CD8-positive, alpha-beta memory T cell (primary cell): ENCODE measurements at regions not wholly inside any gene's neighbourhood (a gene's known extent, or its start where the extent isn't known, plus 50 kb on each side); places are given as distances from the start of the nearest gene placed in this dataset.
"Not testable (repeated sequence)": the region's sequence is repeated elsewhere in the genome, so short reads cannot be mapped to it uniquely, and the experiment has no call there.

Source experiments
- CTCF ChIA-PET: fragments of 350-600 bp; sonication (Branson Sonifier 250); formaldehyde crosslinking; loops from one replicate; lab custom pipeline; 2021; ENCODE audit warnings: antibody characterized with exemption; lab: Charles Lee
- POLR2A ChIA-PET: fragments of 350-600 bp; sonication (Branson Sonifier 250); formaldehyde crosslinking; loops from one replicate; lab custom pipeline; 2021; ENCODE audit warnings: antibody characterized with exemption; lab: Charles Lee
- DNase-seq, 5 donors: peaks; one replicate each; pipeline versions ENCODE4 v3.0.0 to v3.0.0-alpha.2; 2020 to 2022; ENCODE audit warnings: mixed read lengths in 1 of 5
- H3K27ac ChIP-seq: one replicate; pipeline ENCODE4 v1.7.0; 2013; ENCODE audit warnings: low read depth, mild to moderate bottlenecking, low read length, moderate library complexity
- H3K27me3 ChIP-seq: 2 replicates; pipeline ENCODE4 v1.7.0; 2013; ENCODE audit warnings: low read length, mild to moderate bottlenecking; ENCODE audit not compliant: insufficient read depth, poor library complexity, severe bottlenecking
- H3K36me3 ChIP-seq: 2 replicates; pipeline ENCODE4 v1.7.0; 2013; ENCODE audit warnings: mild to moderate bottlenecking, low read length, moderate library complexity; ENCODE audit not compliant: insufficient read depth
- H3K4me1 ChIP-seq: 2 replicates; pipeline ENCODE4 v1.7.0; 2013; ENCODE audit warnings: mild to moderate bottlenecking, low read length, moderate library complexity; ENCODE audit not compliant: insufficient read depth
- H3K4me3 ChIP-seq: 2 replicates; pipeline ENCODE4 v1.7.0; 2013; ENCODE audit warnings: mild to moderate bottlenecking, low read length
- H3K9me3 ChIP-seq: 2 replicates; pipeline ENCODE4 v1.7.0; 2013; ENCODE audit warnings: mild to moderate bottlenecking, low read length
- H3K27ac Mint-ChIP-seq, 8 donors: one replicate each; pipeline ENCODE4 v1.8.0; 2020 to 2021; ENCODE audit warnings: mixed read lengths in 8 of 8, mild to moderate bottlenecking in 6 of 8, inconsistent platforms in 3 of 8, moderate library complexity in 3 of 8
- H3K27me3 Mint-ChIP-seq, 2 donors: one replicate each; pipeline ENCODE4 v1.8.0; 2020 to 2021; ENCODE audit warnings: mixed read lengths in 2 of 2, mild to moderate bottlenecking in 1 of 2, moderate library complexity in 1 of 2
- H3K36me3 Mint-ChIP-seq, 3 donors: one replicate each; pipeline ENCODE4 v1.8.0; 2020 to 2021; ENCODE audit warnings: mixed read lengths in 3 of 3, inconsistent platforms in 1 of 3, mild to moderate bottlenecking in 1 of 3
- H3K4me1 Mint-ChIP-seq, 3 donors: one replicate each; pipeline ENCODE4 v1.8.0; 2020 to 2021; ENCODE audit warnings: mixed read lengths in 3 of 3, inconsistent platforms in 1 of 3, mild to moderate bottlenecking in 1 of 3
- H3K4me3 Mint-ChIP-seq, 7 donors: one replicate each; pipeline ENCODE4 v1.8.0; 2020 to 2021; ENCODE audit warnings: mixed read lengths in 7 of 7, mild to moderate bottlenecking in 6 of 7, moderate library complexity in 4 of 7, inconsistent platforms in 2 of 7
- H3K9me3 Mint-ChIP-seq, 5 donors: one replicate each; pipeline ENCODE4 v1.8.0; 2020 to 2022; ENCODE audit warnings: mixed read lengths in 5 of 5, mild to moderate bottlenecking in 3 of 5, moderate library complexity in 2 of 5, inconsistent platforms in 1 of 5

GRCh38 chr13:71291842-71292146 lies 575.2 kb downstream of the DACH1 start:
- Histone ChIP-seq H3K27me3 (no peaks in the 10 kb centered on the region), H3K9me3 (no peaks in the 10 kb centered on the region), H3K27ac (peak overlapping the region; percentile 20), H3K4me1 (peaks cover 16% of the 10 kb centered on the region), H3K4me3 (peak overlapping the region; percentile 55), H3K36me3 (no peaks in the 10 kb centered on the region)
- Mint-ChIP-seq H3K4me1 (peaks cover 20 to 23% (median 20%) of the 10 kb centered on the region in 3 donors), H3K4me3 (peak overlapping the region; percentile 61 to 95 (median 90)), H3K27me3 (peaks cover under 1 to 6% of the 10 kb centered on the region in 2 donors), H3K9me3 (peaks cover 0 to 1% (median 0%) of the 10 kb centered on the region in 5 donors), H3K36me3 (peaks cover 0 to 3% (median 0%) of the 10 kb centered on the region in 3 donors), H3K27ac (peak overlapping the region; percentile 89 to 97 (median 94))
- no peak for DNase-seq
- ChIA-PET CTCF (no interaction called here), POLR2A (no interaction called here)

DNA sequence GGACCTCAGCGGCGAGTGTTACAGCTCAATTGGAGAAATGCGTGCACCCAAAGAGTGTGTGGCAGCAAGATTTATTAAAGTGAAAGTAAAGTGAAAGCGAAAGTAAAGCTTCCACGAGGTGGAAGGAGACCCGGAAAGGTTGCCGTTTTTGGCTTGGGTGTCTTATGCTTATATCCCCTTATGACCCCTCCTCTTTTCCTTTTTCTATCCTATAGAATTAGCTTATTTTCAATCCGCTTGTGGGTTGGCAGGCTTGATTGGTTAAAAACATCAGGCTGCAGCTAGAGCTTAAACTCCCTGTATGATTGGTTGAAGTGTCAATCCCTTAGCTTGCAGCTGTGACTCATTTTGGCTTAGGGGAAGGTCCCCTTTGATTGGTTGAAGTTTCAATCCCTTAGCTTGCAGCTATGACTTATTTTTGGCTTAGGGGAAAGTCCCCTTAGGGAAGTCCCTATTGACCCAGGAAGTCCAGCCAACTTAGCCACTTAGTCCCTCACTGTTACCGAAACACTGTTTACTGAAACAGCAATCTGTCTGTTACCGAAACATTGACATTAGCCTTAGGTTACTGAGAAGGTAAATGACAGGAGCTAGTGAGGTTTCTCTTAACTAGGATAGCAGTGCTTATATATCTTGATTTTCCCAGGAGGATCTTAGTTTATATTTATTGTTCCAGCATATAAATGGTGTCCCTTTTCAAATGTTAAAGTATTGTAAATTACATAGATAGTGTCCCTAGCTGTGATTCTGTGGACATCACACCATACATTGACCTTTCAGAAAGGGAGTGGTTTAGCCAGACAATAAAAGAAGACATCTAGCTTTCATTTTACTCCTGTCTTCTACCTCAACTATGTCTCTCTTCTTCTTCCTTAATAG lies 575.8 kb downstream of the DACH1 start:
- H3K4me1 ChIP-seq: peaks cover 16% of the 10 kb centered on the region
- POLR2A ChIA-PET: no interaction called here
- H3K9me3 ChIP-seq: no peaks in the 10 kb centered on the region
- peak overlapping the region; percentile 20 for H3K27ac ChIP-seq
- H3K27me3 ChIP-seq: no peaks in the 10 kb centered on the region
- Mint-ChIP-seq H3K4me3 (peak overlapping the region; percentile 86 to 95 (median 91)), H3K27ac (peak overlapping the region; percentile 89 to 97 (median 94)), H3K36me3 (peaks cover 0 to 3% (median 0%) of the 10 kb centered on the region in 3 donors), H3K4me1 (peaks cover 20 to 23% (median 20%) of the 10 kb centered on the region in 3 donors), H3K27me3 (peaks cover 1 to 11% of the 10 kb centered on the region in 2 donors), H3K9me3 (peaks cover 0 to 1% (median 0%) of the 10 kb centered on the region in 5 donors)
- peak; percentile 19 to 76 (median 60) for DNase-seq
- H3K4me3 ChIP-seq: peak overlapping the region; percentile 55
- no peaks in the 10 kb centered on the region for H3K36me3 ChIP-seq
- CTCF ChIA-PET: no interaction called here

GRCh38 chr13:71289980-71290379 lies 577.0 kb downstream of the DACH1 start:
- H3K9me3 Mint-ChIP-seq, H3K27me3 ChIP-seq, H3K27ac ChIP-seq, POLR2A ChIA-PET, CTCF ChIA-PET, H3K36me3 ChIP-seq, H3K36me3 Mint-ChIP-seq, DNase-seq, H3K9me3 ChIP-seq: not testable (repeated sequence)
- Mint-ChIP-seq H3K4me1 (peaks cover 20 to 23% (median 20%) of the 10 kb centered on the region in 3 donors), H3K27me3 (peaks cover 5 to 14% of the 10 kb centered on the region in 2 donors), H3K27ac (peak overlapping the region in 4 of 8 donors; percentile 30 to 96 (median 92)), H3K4me3 (peak overlapping the region in 6 of 7 donors; percentile 54 to 91 (median 88))
- Histone ChIP-seq H3K4me1 (peaks cover 16% of the 10 kb centered on the region), H3K4me3 (peak overlapping the region; percentile 55)

- H3K4me3 Mint-ChIP-seq: no peak overlapping the region
- peaks cover 5 to 14% of the 10 kb centered on the region in 2 donors for H3K27me3 Mint-ChIP-seq
- H3K4me1 Mint-ChIP-seq: peaks cover 7 to 8% (median 8%) of the 10 kb centered on the region in 3 donors
- CTCF ChIA-PET: no interaction called here
- DNase-seq: no peak
- Histone ChIP-seq H3K4me3 (no peak overlapping the region), H3K27ac (no peak overlapping the region), H3K9me3 (no peaks in the 10 kb centered on the region), H3K36me3 (no peaks in the 10 kb centered on the region), H3K27me3 (no peaks in the 10 kb centered on the region), H3K4me1 (peaks cover 8% of the 10 kb centered on the region)
- no peak overlapping the region for H3K27ac Mint-ChIP-seq
- peaks cover 0 to 1% (median 0%) of the 10 kb centered on the region in 5 donors for H3K9me3 Mint-ChIP-seq
- POLR2A ChIA-PET: no interaction called here
- no peaks in the 10 kb centered on the region for H3K36me3 Mint-ChIP-seq
Measured at GRCh38 chr13:71285700-71286099, 581.3 kb downstream of the DACH1 start.

GRCh38 chr13:71278512-71278911 lies 588.5 kb downstream of the DACH1 start:
- Histone ChIP-seq H3K9me3 (no peaks in the 10 kb centered on the region), H3K4me3 (no peak overlapping the region), H3K27me3 (no peaks in the 10 kb centered on the region), H3K36me3 (no peaks in the 10 kb centered on the region), H3K4me1 (no peaks in the 10 kb centered on the region), H3K27ac (no peak overlapping the region)
- no peak overlapping the region for H3K4me3 Mint-ChIP-seq
- POLR2A ChIA-PET: no interaction called here
- CTCF ChIA-PET: no interaction called here
- no peaks in the 10 kb centered on the region for H3K27me3 Mint-ChIP-seq
- no peaks in the 10 kb centered on the region for H3K36me3 Mint-ChIP-seq
- H3K27ac Mint-ChIP-seq: no peak overlapping the region
- H3K9me3 Mint-ChIP-seq: no peaks in the 10 kb centered on the region
- no peaks in the 10 kb centered on the region for H3K4me1 Mint-ChIP-seq
- no peak for DNase-seq

DNA sequence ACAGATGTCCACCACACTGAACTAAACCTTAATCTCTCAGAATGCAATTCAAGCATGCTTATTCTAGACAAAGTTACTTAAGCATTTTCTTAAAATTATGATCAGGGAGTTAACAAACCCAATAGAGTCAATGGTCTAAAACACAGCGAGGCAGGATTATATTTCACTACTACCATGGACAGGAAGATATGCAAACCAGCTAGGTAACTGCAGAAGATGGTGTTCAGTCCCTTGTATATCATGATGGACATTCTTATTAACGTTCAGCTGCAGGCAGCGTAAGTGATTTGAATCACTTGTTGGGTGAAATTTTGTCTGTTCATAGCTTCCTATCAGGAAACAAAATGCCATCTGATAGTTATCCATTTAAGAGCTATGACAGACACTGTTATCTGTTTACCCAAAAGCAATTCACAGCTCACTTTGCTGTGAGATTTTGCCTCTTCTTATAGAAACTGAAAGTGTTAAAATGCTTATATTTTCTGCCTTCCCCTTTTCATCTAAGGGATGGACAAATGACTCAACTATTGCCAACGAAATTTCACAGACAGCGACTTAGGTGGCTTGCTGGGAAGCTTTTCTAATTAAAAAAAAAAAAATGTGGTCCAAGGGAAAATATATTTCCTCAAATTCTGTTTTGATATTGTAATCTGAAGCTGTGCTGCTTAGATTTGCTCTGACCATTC lies 591.9 kb downstream of the DACH1 start:
- no peak overlapping the region for H3K4me3 ChIP-seq
- H3K9me3 ChIP-seq: no peaks in the 10 kb centered on the region
- no peak overlapping the region for H3K27ac ChIP-seq
- Mint-ChIP-seq H3K36me3 (no peaks in the 10 kb centered on the region), H3K4me1 (no peaks in the 10 kb centered on the region), H3K27me3 (no peaks in the 10 kb centered on the region), H3K4me3 (no peak overlapping the region), H3K9me3 (peaks cover 0 to 3% (median 0%) of the 10 kb centered on the region in 5 donors), H3K27ac (no peak overlapping the region)
- H3K4me1 ChIP-seq: no peaks in the 10 kb centered on the region
- DNase-seq: no peak
- H3K36me3 ChIP-seq: no peaks in the 10 kb centered on the region
- CTCF ChIA-PET: no interaction called here
- POLR2A ChIA-PET: no interaction called here
- no peaks in the 10 kb centered on the region for H3K27me3 ChIP-seq

GRCh38 chr13:71261256-71261655 lies 605.7 kb downstream of the DACH1 start:
- POLR2A ChIA-PET: no interaction called here
- H3K9me3 Mint-ChIP-seq: no peaks in the 10 kb centered on the region

DNA sequence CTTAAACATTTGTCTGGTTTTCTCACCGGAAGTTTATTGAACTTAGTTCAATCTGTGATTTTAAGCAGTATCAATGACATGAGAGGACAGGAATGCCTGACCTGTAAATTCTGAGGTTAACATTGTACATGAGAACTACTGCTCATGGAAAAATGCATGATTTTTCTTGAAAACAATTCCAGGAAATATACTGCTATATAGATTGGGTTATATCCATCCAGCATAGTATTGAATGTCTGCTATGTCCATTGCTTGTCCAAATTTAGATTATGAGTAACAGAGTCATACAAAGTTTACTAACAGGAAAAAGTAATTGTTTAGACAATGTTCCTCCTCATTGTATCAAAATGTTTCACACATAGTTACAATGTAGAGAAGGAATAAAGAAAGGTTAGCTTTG lies 606.8 kb downstream of the DACH1 start:
- CTCF ChIA-PET: no interaction called here
- no peaks in the 10 kb centered on the region for H3K36me3 Mint-ChIP-seq
- no peak overlapping the region for H3K4me3 Mint-ChIP-seq
- H3K27me3 Mint-ChIP-seq: no peaks in the 10 kb centered on the region
- Histone ChIP-seq H3K27me3 (no peaks in the 10 kb centered on the region), H3K4me3 (no peak overlapping the region), H3K27ac (no peak overlapping the region), H3K36me3 (no peaks in the 10 kb centered on the region), H3K4me1 (no peaks in the 10 kb centered on the region), H3K9me3 (no peaks in the 10 kb centered on the region)
- POLR2A ChIA-PET: no interaction called here
- H3K4me1 Mint-ChIP-seq: no peaks in the 10 kb centered on the region
- no peak for DNase-seq
- H3K9me3 Mint-ChIP-seq: no peaks in the 10 kb centered on the region
- no peak overlapping the region for H3K27ac Mint-ChIP-seq

More at GRCh38 chr13:71261256-71261655, 605.7 kb downstream of the DACH1 start:
- Mint-ChIP-seq H3K4me1 (no peaks in the 10 kb centered on the region), H3K4me3 (no peak overlapping the region), H3K27me3 (peaks cover 0 to 3% of the 10 kb centered on the region in 2 donors), H3K36me3 (no peaks in the 10 kb centered on the region), H3K27ac (no peak overlapping the region)
- CTCF ChIA-PET: no interaction called here
- no peaks in the 10 kb centered on the region for H3K36me3 ChIP-seq
- no peak overlapping the region for H3K4me3 ChIP-seq
- H3K9me3 ChIP-seq: no peaks in the 10 kb centered on the region
- no peaks in the 10 kb centered on the region for H3K4me1 ChIP-seq
- DNase-seq: no peak
- H3K27me3 ChIP-seq: no peaks in the 10 kb centered on the region
- no peak overlapping the region for H3K27ac ChIP-seq
